Nephron (organoid): ENCODE measurements at regions not wholly inside any gene's neighbourhood (a gene's known extent, or its start where the extent isn't known, plus 50 kb on each side); places are given as distances from the start of the nearest gene placed in this dataset.

ENCODE experiments used
- H3K27ac Mint-ChIP-seq, 3 experiments: 2 replicates each; pipeline ENCODE4 v1.8.0; 2020; ENCODE audit warnings: mixed read lengths in 3 of 3, mild to moderate bottlenecking in 2 of 3, moderate library complexity in 1 of 3
- H3K27me3 Mint-ChIP-seq: 2 replicates; pipeline ENCODE4 v1.8.0; 2021; ENCODE audit warnings: low read depth, mild to moderate bottlenecking, moderate library complexity, mixed read lengths
- H3K36me3 Mint-ChIP-seq: 2 replicates; pipeline ENCODE4 v1.8.0; 2020; ENCODE audit warnings: low read depth, mixed read lengths
- H3K4me1 Mint-ChIP-seq: 2 replicates; pipeline ENCODE4 v1.8.0; 2020; ENCODE audit warnings: mixed read lengths
- H3K4me3 Mint-ChIP-seq, 3 experiments: 2 replicates each; pipeline ENCODE4 v1.8.0; 2020; ENCODE audit warnings: mild to moderate bottlenecking in 3 of 3, mixed read lengths in 3 of 3, moderate library complexity in 2 of 3
- H3K9me3 Mint-ChIP-seq: 2 replicates; pipeline ENCODE4 v1.8.0; 2020; ENCODE audit warnings: mixed read lengths
- TF ChIP-seq, protein P1 (sequence below), 3 experiments: fragments of 200-600 bp; sonication (generic); IDR thresholded peaks; one replicate each; pipeline ENCODE4 v1.5.0; 2021; ENCODE audit warnings: antibody characterized with exemption in 3 of 3; ENCODE audit not compliant: unreplicated experiment in 3 of 3

GRCh38 chr6:24016857-24017256, 109.2 kb upstream of the NRSN1 start:
- H3K27ac Mint-ChIP-seq, result no peak overlapping the region
- H3K9me3 Mint-ChIP-seq, result peaks cover 11% of the 10 kb centered on the region
- H3K4me3 Mint-ChIP-seq, result no peak overlapping the region
- no peaks in the 10 kb centered on the region for H3K4me1 Mint-ChIP-seq
- TF ChIP-seq, protein P1, sequence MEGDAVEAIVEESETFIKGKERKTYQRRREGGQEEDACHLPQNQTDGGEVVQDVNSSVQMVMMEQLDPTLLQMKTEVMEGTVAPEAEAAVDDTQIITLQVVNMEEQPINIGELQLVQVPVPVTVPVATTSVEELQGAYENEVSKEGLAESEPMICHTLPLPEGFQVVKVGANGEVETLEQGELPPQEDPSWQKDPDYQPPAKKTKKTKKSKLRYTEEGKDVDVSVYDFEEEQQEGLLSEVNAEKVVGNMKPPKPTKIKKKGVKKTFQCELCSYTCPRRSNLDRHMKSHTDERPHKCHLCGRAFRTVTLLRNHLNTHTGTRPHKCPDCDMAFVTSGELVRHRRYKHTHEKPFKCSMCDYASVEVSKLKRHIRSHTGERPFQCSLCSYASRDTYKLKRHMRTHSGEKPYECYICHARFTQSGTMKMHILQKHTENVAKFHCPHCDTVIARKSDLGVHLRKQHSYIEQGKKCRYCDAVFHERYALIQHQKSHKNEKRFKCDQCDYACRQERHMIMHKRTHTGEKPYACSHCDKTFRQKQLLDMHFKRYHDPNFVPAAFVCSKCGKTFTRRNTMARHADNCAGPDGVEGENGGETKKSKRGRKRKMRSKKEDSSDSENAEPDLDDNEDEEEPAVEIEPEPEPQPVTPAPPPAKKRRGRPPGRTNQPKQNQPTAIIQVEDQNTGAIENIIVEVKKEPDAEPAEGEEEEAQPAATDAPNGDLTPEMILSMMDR (IDR thresholded peaks at IDR 0.05; ENCODE audit: unreplicated experiment in 3 of 3), result no peak
- H3K27me3 Mint-ChIP-seq, result no peaks in the 10 kb centered on the region
- no peaks in the 10 kb centered on the region for H3K36me3 Mint-ChIP-seq

- Mint-ChIP-seq H3K27me3 (peaks cover 3% of the 10 kb centered on the region), H3K9me3 (no peaks in the 10 kb centered on the region), H3K27ac (no peak overlapping the region), H3K4me1 (no peaks in the 10 kb centered on the region), H3K4me3 (no peak overlapping the region), H3K36me3 (no peaks in the 10 kb centered on the region)
- TF ChIP-seq, protein P1 (IDR thresholded peaks at IDR 0.05; ENCODE audit: unreplicated experiment in 3 of 3), result no peak
Observed at GRCh38 chr6:24019393-24019792, 106.6 kb upstream of the NRSN1 start.

- Mint-ChIP-seq H3K9me3 (no peaks in the 10 kb centered on the region), H3K4me3 (no peak overlapping the region), H3K27ac (no peak overlapping the region), H3K36me3 (no peaks in the 10 kb centered on the region), H3K27me3 (peaks cover 3% of the 10 kb centered on the region), H3K4me1 (no peaks in the 10 kb centered on the region)
- TF ChIP-seq, protein P1 (IDR thresholded peaks at IDR 0.05; ENCODE audit: unreplicated experiment in 3 of 3), result no peak
Observed at GRCh38 chr6:24019830-24020229, 106.2 kb upstream of the NRSN1 start.

GRCh38 chr6:24026050-24026449, 100.0 kb upstream of the NRSN1 start:
- TF ChIP-seq, protein P1 (IDR thresholded peaks at IDR 0.05; ENCODE audit: unreplicated experiment in 3 of 3), result no peak
- Mint-ChIP-seq H3K4me1 (peaks cover 2% of the 10 kb centered on the region), H3K27me3 (peaks cover 8% of the 10 kb centered on the region), H3K27ac (no peak overlapping the region), H3K9me3 (peaks cover 14% of the 10 kb centered on the region), H3K4me3 (no peak overlapping the region), H3K36me3 (no peaks in the 10 kb centered on the region)

DNA sequence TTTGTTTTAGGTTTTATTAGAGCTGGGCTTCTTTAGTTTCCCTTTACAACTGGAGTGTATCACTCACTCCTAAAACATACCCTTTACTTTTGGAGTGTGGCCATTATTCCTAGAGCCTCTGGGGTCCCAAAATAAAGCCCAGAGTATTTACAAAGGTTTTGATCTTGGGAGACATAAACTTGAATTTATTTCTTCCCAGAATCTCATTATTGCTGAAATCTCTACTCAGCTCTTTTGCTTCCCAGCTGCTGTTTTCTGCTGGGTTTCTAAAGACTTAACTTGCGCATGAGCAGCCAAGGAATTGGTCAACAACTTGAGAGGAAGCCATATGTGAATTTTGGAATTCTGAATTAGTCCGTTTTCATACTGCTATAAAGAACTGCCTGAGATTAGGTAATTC, 94.5 kb upstream of the NRSN1 start:
- H3K27me3 Mint-ChIP-seq, result peaks cover 8% of the 10 kb centered on the region
- peaks cover 30% of the 10 kb centered on the region for H3K9me3 Mint-ChIP-seq
- peaks cover 31% of the 10 kb centered on the region for H3K4me1 Mint-ChIP-seq
- peak overlapping the region in 1 of 3 experiments; percentile 28 for H3K4me3 Mint-ChIP-seq
- H3K36me3 Mint-ChIP-seq, result no peaks in the 10 kb centered on the region
- H3K27ac Mint-ChIP-seq, result peak overlapping the region; percentile 80 to 90 (median 82)
- TF ChIP-seq, protein P1 (IDR thresholded peaks at IDR 0.05; ENCODE audit: unreplicated experiment in 3 of 3), result no peak

DNA sequence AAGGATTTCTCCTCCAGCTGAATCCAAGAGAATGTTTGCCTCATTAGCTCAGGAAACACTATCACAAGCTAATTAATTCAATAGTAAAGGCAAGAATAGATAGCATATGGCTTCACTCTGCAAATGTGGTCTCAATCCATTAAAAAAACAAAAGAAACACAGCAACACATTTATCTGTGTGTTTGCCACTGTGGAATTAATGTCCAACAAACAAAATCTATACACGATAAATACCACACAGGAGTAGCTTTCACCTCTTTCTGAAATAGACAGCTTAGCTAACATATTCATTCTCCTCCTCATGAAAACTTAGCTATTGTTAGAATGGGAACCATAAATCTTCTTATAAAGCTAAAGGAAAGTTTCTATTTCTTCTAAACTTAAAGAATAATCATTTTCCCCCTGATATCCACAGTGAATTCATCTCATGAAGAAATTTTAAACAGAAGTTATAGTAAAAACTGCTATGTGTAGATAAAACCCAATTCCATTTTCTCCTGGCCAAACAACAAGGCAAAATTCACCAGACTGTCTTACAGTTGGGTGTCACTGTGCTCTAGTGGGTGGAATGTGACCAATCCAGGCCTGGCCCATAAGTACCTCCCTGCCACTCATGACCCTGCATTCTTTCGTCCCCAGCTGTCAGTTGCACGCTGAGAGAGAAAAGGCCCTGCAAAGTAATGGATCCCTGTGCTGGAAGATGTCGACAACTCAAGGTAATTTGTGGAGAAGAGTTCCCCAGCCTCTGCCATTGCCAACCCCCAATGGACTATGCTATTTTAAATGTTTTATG, 92.9 kb upstream of the NRSN1 start:
- peaks cover 31% of the 10 kb centered on the region for H3K4me1 Mint-ChIP-seq
- peaks cover 4% of the 10 kb centered on the region for H3K27me3 Mint-ChIP-seq
- peaks cover 36% of the 10 kb centered on the region for H3K9me3 Mint-ChIP-seq
- TF ChIP-seq, protein P1 (IDR thresholded peaks at IDR 0.05; ENCODE audit: unreplicated experiment in 3 of 3), result no peak
- peak overlapping the region; percentile 16 to 82 (median 69) for H3K27ac Mint-ChIP-seq
- H3K36me3 Mint-ChIP-seq, result no peaks in the 10 kb centered on the region
- no peak overlapping the region for H3K4me3 Mint-ChIP-seq
